HG02938 (cell line): ENCODE measurements at regions not wholly inside any gene's neighbourhood (a gene's known extent, or its start where the extent isn't known, plus 50 kb on each side); places are given as distances from the start of the nearest gene placed in this dataset.

Experiments
- ATAC-seq: cut with Tn5 transposase; IDR thresholded peaks from one replicate; pipeline ENCODE4 v1.9.1; 2021; ENCODE audit warnings: mild to moderate bottlenecking, moderate library complexity; ENCODE audit not compliant: unreplicated experiment

DNA sequence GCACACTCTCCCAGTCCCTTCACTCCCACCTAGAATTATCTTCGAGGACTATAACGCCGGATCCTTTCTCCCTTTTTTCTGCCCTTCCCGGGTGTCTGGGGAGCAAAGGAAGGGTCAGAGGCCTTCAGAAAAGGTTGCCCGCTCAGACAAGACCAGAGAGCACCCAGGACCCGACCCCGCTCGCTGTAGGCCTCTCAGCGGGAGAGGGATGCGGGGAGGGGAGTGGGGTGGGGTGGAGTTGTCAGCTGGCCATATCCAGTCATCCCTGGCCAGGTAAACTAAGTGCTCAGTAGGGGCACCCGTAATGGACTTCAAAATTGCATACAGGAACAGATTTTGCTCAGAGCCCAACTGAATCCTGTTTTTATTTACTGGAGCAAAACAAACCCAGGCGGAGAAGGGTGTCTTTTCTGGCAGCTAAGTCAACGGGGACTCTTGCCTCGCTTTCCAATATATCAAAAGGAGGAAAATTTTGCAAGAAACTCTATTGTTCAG is 65.0 kb downstream of the NOL4 start:
- ATAC-seq = no peak

GRCh38 chr18:34158881-34159690 is 65.6 kb downstream of the NOL4 start:
- no peak for ATAC-seq

DNA sequence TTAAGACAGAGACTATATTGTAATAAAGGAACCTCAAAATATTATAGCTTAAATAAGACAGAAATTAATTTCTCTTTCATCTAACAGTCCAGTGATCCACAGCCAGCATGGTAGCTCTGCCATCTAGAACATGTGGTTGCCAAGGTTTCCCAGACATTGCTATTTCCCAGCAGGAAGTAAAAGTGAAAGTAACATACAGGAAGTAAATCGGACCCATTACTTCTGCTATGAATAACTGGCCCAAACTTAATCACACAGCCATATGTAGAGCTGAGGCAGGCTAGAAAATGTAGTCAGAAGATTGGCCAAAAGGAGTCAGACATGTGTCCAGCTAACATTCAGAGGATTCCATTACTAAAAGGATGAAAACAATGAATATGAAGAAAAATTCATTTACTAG is 71.0 kb downstream of the NOL4 start:
- ATAC-seq = peak; percentile 56

DNA sequence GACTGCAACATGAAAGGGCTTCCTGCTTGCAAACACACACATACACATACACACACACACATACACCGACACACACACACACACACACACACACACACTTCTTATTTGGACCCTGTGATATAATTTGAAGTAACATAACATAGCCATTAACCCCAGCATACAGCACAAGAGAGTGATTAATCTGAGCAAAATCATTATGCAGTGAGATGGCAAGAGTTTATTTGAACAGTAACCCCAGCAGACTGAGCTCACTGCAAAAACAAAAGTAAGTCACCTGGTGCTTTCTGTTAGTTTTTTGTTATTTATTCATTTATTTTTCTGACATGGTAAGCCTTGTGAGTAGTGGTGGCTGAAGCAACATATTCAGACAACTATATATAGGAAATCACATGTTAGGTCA is 93.7 kb downstream of the NOL4 start:
- no peak for ATAC-seq

DNA sequence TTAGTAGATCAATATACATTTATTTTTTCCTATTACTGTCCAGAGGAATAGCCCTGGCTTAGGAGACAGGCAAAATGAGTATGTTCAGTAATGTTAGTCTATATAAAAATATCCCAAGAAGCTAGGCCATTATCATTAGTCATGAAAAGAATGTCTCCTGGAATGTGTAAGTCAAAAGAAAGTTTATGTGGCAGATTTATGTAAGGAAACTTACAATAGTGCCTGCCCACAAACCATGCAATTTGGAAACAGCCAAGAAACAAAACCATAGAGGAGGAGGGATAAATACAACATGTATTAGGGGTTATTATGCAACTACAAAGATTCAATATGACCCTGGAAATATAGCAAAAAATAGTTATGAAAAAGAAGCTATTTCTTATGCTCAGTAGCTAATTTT is 96.3 kb downstream of the NOL4 start:
- no peak for ATAC-seq

GRCh38 chr18:34126121-34126520 is 98.6 kb downstream of the NOL4 start:
- ATAC-seq = no peak

DNA sequence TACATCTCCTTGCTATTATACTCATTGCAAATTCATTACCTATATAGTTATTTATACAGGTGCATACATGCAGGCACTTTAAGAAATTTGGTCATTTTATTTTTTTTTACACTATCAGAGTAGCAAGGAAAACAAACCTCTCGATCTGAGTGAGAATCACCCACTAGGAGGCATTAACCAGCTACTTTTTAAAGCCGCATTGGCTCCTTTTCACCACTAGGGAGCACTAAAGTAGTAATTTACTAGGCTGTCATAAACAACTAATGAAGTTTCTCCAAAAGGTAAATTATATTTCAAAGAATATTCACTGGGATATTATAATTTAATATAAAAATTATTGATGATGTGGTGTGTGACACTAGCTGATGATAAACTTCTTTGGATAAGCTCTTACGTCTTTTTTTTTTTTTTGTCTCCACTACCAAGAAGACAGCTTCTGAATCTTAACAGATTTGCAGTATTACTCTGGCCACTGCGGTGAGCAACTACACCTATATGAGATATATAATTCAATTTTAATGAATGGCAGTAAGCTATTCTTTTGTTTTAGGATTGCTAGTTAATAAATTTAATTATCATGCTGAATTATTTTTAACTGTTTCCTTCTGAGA is 101.9 kb downstream of the NOL4 start:
- ATAC-seq = peak; percentile 99

- no peak for ATAC-seq
These were observed 103.5 kb downstream of the NOL4 start for GRCh38 chr18:34121200-34121721.

GRCh38 chr18:34120294-34120693 is 104.4 kb downstream of the NOL4 start:
- ATAC-seq = no peak

DNA sequence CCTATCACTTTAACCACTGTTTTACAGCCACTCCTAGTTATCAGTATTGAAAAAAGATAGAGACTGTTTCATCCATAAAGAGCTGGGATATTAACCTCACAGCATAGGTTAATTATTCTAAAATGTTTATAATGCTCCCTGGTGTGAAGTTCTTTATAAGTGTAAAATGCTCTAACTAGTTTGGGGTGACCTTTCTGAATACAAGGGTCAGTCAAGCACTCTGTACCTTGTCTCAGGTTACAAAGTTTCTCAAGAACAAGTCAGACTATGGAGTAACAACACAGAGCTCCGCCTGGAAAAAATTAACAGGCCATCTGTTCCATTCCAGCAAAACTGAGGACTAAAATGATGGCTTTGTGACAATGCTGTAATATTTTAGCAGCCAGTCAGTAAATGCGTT is 107.4 kb downstream of the NOL4 start:
- no peak for ATAC-seq

- no peak for ATAC-seq
These were observed 109.2 kb downstream of the NOL4 start for GRCh38 chr18:34115409-34116081.

DNA sequence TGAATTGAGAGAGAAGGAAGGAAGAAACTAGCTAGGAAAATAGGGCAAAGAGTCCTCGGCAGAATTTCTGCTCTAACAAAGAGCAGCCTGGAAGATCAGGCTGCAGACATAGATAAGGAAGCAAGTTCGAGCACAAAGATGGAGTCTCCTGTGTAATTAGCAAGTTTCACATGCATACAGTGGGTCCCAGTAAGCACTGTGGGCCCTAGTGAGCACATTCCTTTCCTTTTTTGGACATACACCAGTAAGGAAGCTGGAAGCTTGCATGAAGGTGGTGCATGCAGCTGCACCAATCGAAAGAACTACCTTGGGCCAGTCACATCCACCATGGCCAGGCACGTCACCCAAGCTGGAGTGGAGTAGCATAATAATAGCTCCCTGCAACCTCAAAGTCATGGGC is 109.7 kb downstream of the NOL4 start:
- ATAC-seq = no peak

DNA sequence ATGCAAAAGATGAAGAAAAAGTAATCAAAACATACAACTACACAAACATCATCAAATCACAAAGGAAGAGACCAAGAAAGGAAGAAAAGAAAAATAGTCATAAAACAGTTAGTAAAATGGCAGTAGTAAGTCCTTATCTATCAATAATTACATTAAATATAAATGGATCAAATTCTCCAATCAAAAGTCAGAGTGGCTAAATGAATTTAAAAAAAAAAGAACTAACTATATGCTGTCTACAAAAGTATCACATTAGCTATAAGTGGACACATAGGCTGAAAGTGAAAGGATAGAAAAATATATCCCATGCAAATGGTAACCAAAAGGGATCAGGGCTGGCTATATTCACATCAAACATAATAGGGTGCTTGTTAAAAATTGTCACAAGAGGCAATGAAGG is 116.5 kb downstream of the NOL4 start:
- ATAC-seq = no peak

DNA sequence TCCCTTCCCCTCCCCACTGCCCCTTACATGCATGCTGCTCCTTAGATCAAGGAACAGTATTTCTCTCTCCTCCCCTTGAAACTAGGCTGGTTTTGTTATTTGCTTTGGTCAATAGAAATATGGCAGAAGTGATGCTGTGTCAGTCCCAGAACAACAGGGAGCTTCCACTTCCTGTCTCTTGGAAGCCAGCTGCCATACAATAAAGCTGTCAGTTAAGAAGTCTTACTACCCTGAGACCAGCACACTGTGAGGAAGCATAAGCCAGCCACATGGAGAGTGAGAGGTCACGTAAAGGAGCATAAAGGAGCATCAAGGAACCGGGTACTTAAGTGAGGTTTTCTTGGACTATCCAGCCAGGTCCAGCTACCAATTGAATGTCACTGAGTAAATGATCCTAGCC is 126.6 kb downstream of the NOL4 start:
- ATAC-seq = no peak

DNA sequence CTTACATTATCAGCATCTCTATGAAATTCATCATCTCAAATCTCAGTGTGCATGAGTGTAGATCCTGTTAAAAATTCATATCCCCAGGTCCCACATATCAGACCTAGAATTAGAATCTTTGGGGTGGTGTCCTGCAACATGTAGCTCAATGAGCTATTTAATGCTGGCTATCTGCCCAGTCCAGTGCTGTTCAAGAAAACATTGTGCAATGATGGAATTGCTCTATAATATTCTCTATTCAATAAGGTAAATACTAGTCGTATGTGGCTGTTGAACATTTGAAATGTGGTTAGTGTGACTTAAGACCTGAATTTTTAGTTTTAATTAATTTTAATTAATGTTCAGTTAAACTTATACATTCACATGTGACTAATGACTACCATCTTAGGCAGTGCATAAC is 127.4 kb downstream of the NOL4 start:
- ATAC-seq = no peak

DNA sequence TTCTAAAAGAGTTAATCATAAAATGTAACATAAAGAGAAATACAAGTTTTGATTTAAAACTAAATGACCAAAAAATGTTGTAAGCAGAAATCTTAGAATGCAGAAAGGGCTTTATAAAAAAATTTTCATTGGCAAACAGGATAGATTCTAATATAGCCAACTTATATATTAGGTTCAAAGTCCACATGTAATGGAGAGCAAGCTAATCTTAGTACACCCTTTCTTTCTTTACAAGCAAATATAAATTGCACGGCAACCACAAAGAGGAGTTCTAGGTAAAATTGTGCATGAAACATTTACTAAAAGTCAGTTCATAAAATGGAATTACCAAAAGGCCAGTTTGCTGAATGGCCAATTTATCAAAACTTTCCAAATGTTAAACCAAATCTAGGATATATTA is 130.6 kb downstream of the NOL4 start:
- ATAC-seq = no peak

DNA sequence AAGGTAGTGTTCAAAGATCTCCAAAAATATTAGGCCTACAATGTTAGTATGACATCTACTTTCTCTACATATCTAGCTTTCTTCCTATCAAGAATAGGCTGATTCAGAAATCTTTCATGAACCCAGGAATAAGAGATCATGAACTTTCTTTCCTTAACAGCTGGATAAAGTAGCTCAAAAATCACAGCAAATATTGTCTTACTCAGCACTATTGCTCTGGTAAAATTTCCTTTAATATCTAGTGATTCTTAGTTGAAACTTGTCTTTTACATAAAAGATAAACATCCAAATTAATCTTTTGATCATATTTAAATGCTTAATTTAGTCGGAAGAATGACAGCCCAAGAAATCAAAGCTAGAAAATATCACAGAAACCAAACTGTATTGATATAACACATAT is 131.9 kb downstream of the NOL4 start:
- ATAC-seq = no peak

GRCh38 chr18:34086370-34086769 is 138.3 kb downstream of the NOL4 start:
- no peak for ATAC-seq

GRCh38 chr18:34085140-34085739 is 139.5 kb downstream of the NOL4 start:
- no peak for ATAC-seq

DNA sequence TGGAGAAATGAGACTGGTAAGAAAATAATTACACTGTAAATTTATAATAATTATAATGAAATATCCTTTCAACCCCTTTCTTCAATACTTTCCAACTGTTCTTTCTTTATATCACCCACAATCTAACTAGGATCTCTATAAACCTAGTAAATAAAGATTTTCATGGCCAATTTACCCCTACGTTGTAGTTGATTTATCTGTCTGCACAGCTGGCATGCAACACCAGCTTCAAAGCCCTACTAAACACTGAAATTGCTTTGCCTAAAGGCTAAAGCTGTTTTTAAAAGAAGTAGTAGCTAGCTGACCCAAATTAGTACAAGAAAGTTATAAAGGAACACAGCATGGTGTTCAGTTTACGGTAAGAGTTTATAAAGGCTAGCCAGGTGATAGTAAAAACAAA is 140.1 kb downstream of the NOL4 start:
- no peak for ATAC-seq

GRCh38 chr18:34083910-34084535 is 140.7 kb downstream of the NOL4 start:
- no peak for ATAC-seq
